ENCODE measurements at regions not wholly inside any gene's neighbourhood (a gene's known extent, or its start where the extent isn't known, plus 50 kb on each side); places are given as distances from the start of the nearest gene placed in this dataset.

DNA sequence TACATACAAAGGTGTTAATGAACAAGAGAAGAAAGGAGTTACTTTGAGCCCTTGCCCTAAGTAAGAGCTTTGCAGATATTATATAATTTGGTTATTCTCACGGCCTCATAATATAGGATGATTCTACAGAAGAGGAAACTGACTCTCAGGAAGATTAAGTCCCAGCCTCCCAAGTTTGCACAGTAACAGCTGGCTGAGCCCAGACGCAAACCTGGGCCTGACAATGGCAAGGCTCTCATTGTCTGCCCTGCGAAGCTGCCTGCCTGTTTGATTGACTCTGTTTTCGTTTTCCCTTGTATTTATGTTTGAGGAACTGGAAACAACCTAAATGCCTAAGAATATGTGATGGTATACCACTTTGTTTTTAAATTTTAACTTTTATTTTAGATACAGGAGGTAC, 76.2 kb upstream of the PGBD5 start:
- H3K4me3 ChIP-seq (ENCODE audit: low read depth, low read length), result no peak overlapping the region
- ChIA-PET POLR2A (no interaction called here), CTCF (no interaction called here)
- no peak for DNase-seq (ENCODE audit: low read depth, low spot score)
- TF ChIP-seq, protein P1, sequence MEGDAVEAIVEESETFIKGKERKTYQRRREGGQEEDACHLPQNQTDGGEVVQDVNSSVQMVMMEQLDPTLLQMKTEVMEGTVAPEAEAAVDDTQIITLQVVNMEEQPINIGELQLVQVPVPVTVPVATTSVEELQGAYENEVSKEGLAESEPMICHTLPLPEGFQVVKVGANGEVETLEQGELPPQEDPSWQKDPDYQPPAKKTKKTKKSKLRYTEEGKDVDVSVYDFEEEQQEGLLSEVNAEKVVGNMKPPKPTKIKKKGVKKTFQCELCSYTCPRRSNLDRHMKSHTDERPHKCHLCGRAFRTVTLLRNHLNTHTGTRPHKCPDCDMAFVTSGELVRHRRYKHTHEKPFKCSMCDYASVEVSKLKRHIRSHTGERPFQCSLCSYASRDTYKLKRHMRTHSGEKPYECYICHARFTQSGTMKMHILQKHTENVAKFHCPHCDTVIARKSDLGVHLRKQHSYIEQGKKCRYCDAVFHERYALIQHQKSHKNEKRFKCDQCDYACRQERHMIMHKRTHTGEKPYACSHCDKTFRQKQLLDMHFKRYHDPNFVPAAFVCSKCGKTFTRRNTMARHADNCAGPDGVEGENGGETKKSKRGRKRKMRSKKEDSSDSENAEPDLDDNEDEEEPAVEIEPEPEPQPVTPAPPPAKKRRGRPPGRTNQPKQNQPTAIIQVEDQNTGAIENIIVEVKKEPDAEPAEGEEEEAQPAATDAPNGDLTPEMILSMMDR (IDR thresholded peaks at IDR 0.05; ENCODE audit: insufficient read depth, low read length, missing control alignments), result no peak

- ChIA-PET CTCF (no interaction called here), POLR2A (no interaction called here)
- DNase-seq (ENCODE audit: low read depth, low spot score), result no peak
- H3K4me3 ChIP-seq (ENCODE audit: low read depth, low read length), result no peak overlapping the region
- TF ChIP-seq, protein P1 (IDR thresholded peaks at IDR 0.05; ENCODE audit: insufficient read depth, low read length, missing control alignments), result no peak
Measured at GRCh38 chr1:230501849-230502248, 75.7 kb upstream of the PGBD5 start.

- DNase-seq (ENCODE audit: low read depth, low spot score), result no peak
- ChIA-PET POLR2A (no interaction called here), CTCF (no interaction called here)
- TF ChIP-seq, protein P1 (IDR thresholded peaks at IDR 0.05; ENCODE audit: insufficient read depth, low read length, missing control alignments), result no peak
- H3K4me3 ChIP-seq (ENCODE audit: low read depth, low read length), result no peak overlapping the region
Measured at GRCh38 chr1:230501242-230501641, 75.1 kb upstream of the PGBD5 start.

DNA sequence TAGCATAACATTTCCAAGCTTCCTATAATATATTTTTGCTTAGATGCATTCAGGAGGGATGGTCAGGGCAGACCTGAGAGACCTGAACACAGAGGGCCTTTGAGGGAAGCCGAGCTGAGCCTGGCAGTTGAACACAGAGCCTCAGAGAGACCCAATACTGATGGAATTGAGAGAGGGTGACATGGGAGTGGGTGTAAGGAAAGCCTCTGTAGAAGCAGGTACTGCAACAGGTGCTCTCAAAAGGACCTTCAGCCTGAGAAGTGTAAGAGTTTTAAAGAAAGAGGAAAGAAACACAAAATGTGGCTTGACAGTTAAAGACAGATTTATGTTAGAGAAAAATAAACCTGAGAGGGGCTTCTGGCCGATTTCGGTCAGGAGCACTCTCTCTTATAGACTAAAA, 73.9 kb upstream of the PGBD5 start:
- POLR2A ChIA-PET, result no interaction called here

DNA sequence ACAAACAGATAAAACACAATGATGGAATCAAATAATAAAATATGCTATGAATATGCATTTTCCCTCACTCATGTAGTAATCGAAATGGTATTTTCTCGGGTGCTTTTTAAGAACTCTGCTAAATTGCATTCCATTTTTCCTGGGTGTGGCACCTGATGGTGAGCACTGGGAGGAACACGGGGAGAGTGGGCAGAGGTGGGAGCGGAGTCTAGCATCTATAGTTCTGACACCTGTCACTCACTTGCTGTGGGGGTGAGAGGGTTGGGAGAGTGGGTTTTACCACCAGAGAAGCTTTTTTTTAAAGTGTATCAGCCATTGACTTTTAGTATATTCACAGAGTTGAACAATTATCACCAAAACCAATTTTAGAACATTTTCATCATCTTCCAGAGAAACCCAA, 73.4 kb upstream of the PGBD5 start:
- H3K4me3 ChIP-seq (ENCODE audit: low read depth, low read length), result no peak overlapping the region
- POLR2A ChIA-PET, result no interaction called here
- no peak for DNase-seq (ENCODE audit: low read depth, low spot score)
- CTCF ChIA-PET, result no interaction called here
- TF ChIP-seq, protein P1 (IDR thresholded peaks at IDR 0.05; ENCODE audit: insufficient read depth, low read length, missing control alignments), result no peak

More for the DNA sequence above, 73.9 kb upstream of the PGBD5 start:
- no peak overlapping the region for H3K4me3 ChIP-seq (ENCODE audit: low read depth, low read length)
- CTCF ChIA-PET, result no interaction called here
- DNase-seq (ENCODE audit: low read depth, low spot score), result no peak
- TF ChIP-seq, protein P1 (IDR thresholded peaks at IDR 0.05; ENCODE audit: insufficient read depth, low read length, missing control alignments), result no peak

- H3K4me3 ChIP-seq (ENCODE audit: low read depth, low read length), result no peak overlapping the region
- CTCF ChIA-PET, result no interaction called here
- no peak for DNase-seq (ENCODE audit: low read depth, low spot score)
- TF ChIP-seq, protein P1 (IDR thresholded peaks at IDR 0.05; ENCODE audit: insufficient read depth, low read length, missing control alignments), result no peak
- POLR2A ChIA-PET, result no interaction called here
Measured at GRCh38 chr1:230498704-230499103, 72.6 kb upstream of the PGBD5 start.

All from AG04449 (cell line).